GM18499 (cell line): ENCODE measurements at regions not wholly inside any gene's neighbourhood (a gene's known extent, or its start where the extent isn't known, plus 50 kb on each side); places are given as distances from the start of the nearest gene placed in this dataset.

Experiments used
- ATAC-seq: cut with Tn5 transposase; IDR thresholded peaks from one replicate; pipeline ENCODE4 v1.9.1; 2021; ENCODE audit warnings: moderate number of reproducible peaks; ENCODE audit not compliant: insufficient read depth, unreplicated experiment

DNA sequence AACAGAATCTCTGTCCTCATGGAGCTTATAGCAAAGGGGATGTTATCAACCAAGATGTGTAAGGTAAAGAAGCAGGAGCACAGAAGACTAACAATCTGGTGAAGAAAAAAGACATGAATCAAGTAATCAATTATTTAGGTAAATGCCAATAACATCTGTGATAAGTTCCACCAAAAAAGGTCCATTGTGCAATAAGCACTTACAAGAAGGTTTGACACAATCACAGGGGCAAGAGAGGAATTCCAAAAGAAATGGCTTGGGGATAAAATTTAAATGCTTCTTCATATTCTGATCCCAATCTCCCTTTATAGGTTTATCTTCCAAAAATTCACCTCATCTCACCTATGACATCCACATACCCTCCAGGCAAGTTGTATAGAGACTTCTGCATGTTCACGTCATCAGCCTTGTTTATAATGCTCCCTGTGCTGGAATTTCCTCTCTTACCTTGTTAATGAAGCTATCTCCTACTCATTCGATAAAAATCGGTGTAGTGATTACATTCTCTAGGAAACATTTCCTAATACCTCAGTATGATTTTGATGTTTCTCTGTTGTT is 53.6 kb upstream of the DPT start:
- ATAC-seq = no peak

GRCh38 chr1:168783458-168784210 is 54.6 kb upstream of the DPT start:
- ATAC-seq = no peak

GRCh38 chr1:168786476-168787330 is 57.7 kb upstream of the DPT start:
- ATAC-seq = no peak

DNA sequence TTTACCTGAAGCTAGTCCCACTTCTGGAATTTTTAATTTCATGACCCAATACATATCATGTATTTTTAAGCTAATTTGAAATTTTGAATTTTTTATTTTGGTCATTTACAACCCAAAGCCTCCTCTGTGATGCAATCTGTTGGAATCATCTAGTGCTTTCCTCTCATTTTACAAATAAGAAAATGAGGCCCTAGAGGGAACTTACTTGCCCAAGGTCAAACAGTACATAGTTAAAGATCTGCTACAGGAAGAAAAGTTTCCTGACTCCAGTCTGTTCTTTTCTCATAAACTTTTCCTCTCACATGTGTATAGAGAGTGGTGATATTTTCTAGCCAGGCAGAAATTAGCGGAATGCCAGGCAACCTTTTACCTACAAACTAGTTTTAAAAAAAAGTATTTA is 59.3 kb upstream of the DPT start:
- no peak for ATAC-seq

- no peak for ATAC-seq
These were observed 60.5 kb upstream of the DPT start for GRCh38 chr1:168789501-168789900.

GRCh38 chr1:168792142-168792541 is 63.1 kb upstream of the DPT start:
- ATAC-seq = no peak

- no peak for ATAC-seq
These were observed 63.7 kb upstream of the DPT start for GRCh38 chr1:168792592-168793125.

GRCh38 chr1:168794057-168794456 is 65.1 kb upstream of the DPT start:
- no peak for ATAC-seq

GRCh38 chr1:168795681-168796080 is 66.7 kb upstream of the DPT start:
- no peak for ATAC-seq

GRCh38 chr1:168799927-168800605 is 71.1 kb upstream of the DPT start:
- no peak for ATAC-seq

GRCh38 chr1:168801032-168801745 is 72.2 kb upstream of the DPT start:
- ATAC-seq = no peak

DNA sequence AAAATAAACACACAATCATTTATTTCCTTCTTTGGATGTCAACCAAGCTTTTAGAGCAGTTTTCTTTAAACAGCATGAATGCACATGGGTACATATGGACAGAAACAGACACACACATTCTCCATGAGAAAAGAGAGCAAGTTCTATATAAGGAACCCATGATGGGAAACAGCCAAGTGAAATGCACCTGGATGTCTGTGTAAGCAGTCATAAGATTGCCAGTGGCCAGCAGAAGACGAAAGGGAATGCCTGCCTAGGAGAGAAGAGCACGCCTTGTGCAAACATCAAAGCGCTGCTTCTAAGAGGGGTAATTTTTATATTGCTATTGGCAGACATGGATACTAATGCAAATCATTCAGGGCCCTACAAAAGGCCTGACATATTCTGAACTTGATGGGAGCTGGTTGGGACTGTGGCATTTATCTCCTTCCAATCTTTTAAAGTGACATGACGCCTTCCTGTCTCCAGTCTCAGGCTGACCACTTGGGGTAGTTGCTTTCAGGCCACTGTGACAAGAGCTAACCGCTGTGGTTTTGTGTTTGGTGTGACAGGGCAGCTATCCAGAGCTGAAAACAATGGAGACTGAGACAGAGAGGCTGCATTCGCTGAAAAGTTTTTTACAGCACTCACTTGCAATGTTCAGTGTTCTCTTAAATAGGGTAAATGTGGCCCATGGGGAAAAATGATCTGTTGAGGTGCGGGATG is 75.0 kb upstream of the DPT start:
- no peak for ATAC-seq

DNA sequence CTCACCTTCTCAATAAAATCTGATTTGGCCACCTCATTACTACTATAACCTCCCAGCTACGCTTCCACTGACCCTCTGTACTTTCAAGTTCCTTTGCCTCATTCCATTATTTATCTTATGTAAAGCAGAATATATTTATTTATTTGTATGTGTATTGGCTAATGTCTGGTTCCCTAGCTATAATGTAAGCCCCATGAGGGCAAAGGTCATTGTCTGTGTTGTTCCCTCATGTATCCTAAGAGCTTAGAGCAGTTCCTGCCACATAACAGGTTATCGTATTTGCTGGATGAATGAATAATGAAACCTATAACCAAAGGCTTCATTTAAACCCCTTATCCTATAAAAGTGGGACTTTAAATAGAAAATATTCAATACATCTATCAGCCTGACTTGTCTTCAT is 77.9 kb upstream of the DPT start:
- ATAC-seq = no peak

DNA sequence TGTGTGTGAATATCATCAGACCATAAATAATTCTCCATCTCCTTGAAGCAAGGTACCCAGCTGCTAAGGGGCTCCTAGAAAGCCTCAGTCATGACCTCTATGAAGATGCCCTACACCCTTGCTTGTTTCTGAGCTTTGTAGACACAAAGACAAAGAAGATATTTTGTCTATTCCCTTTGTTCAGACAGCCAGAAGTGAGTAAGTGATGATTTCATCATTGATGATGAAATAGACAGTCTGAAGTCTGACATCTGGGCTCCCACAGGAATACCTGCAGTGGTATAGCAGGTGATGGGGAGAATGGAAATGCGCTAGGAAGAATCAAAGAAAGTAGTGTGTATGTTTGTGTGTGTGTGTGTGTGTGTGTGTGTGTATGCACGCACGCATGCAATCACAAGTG is 82.2 kb upstream of the DPT start:
- no peak for ATAC-seq

- ATAC-seq = no peak
These were observed 90.7 kb upstream of the DPT start for GRCh38 chr1:168819668-168820067.

DNA sequence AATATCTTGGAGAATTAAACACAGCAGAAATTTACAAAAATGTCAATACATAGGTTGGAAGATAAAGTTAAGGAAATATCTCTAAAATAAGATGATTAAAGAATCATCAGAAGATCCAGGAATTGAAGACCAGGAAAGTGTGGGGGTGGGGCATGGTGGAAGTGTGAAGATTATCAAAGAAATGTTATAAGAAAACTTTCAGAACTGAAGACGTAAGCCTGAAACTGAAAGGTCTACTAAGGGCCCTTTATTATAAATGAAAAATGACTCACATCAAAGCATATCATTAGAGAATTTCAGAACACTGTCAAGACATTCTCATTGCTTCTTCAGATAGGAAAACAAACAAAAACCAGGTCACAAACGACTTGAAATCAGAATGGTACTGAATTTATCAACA is 92.4 kb upstream of the DPT start:
- no peak for ATAC-seq

DNA sequence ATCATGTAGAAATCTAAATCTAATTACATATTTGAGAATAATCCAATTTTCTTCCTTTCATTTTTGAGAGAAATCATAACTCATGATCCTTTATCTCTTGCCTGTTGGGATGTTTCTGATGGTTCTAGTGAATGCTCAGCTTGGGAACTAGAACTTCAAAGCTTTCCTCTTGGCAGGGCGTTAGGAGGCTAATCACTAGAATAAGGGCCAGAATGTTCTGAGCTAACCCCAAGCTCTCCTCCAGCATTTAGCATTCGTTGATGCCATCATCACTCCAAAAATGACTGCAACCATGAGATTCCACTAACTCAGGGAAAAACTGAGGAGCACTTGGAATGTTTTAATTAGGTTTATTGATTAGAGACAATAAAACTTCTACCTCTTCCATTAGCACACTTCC is 93.9 kb upstream of the DPT start:
- ATAC-seq = no peak

DNA sequence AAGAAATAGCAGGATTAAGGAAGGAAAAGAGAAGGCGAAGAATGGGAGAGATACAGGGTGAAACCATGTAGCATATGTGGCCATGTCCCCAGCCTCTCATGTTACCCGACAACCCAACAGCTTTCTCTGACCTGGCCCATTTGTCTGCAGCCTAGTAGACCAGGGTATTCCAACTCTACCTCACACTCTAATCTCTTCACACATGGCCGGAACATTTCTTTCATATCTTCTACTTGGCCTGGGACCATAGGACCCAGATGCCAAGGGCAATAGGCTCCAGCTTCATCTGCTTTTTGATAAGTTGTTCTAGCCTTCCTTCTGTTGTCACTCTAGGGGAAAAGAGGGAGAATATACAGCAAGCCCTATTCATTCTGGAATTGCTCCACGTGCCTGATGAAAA is 95.0 kb upstream of the DPT start:
- no peak for ATAC-seq

- ATAC-seq = no peak
These were observed 95.5 kb upstream of the DPT start for GRCh38 chr1:168824418-168825065.
